HepG2 (cell line): ENCODE measurements at regions not wholly inside any gene's neighbourhood (a gene's known extent, or its start where the extent isn't known, plus 50 kb on each side); places are given as distances from the start of the nearest gene placed in this dataset.

Experiments
- CEBPG ChIP-seq: IDR thresholded peaks from 2 replicates; pipeline ENCODE4 v1.6.1; 2016
- CHCHD3 ChIP-seq: sonication (generic); formaldehyde crosslinking; IDR thresholded peaks from 2 replicates; pipeline ENCODE4 v1.8.0; 2022; ENCODE audit warnings: mild to moderate bottlenecking, missing genetic modification reagents, moderate library complexity
- CREB3 ChIP-seq: sonication (generic); formaldehyde crosslinking; IDR thresholded peaks from 2 replicates; pipeline ENCODE4 v1.5.0; 2020; ENCODE audit warnings: missing genetic modification reagents
- CREM ChIP-seq, 2 experiments: sonication (generic) in 1 of 2; formaldehyde crosslinking in 1 of 2; IDR thresholded peaks; 2 replicates each; pipeline versions ENCODE4 v1.4.0 to v1.6.1; 2016 to 2020; ENCODE audit warnings: antibody characterized with exemption in 1 of 2, mild to moderate bottlenecking in 1 of 2, missing genetic modification reagents in 1 of 2
- GLMP ChIP-seq: sonication (generic); formaldehyde crosslinking; IDR thresholded peaks from 2 replicates; pipeline ENCODE4 v1.9.0; 2021; ENCODE audit warnings: missing genetic modification reagents, mild to moderate bottlenecking, borderline replicate concordance
- GRHL1 ChIP-seq: sonication (generic); formaldehyde crosslinking; conservative IDR thresholded peaks from 2 replicates; pipeline ENCODE4 v1.8.0; 2022; ENCODE audit warnings: missing genetic modification reagents
- IKZF4 ChIP-seq: sonication (generic); formaldehyde crosslinking; IDR thresholded peaks from 2 replicates; pipeline ENCODE4 v1.5.1; 2020; ENCODE audit warnings: borderline replicate concordance, mild to moderate bottlenecking, low read depth, missing genetic modification reagents; ENCODE audit errors: not compliant biosample characterization
- MBD4 ChIP-seq: IDR thresholded peaks from 2 replicates; pipeline ENCODE4 v1.6.1; 2012; ENCODE audit warnings: low read length, inconsistent platforms, borderline replicate concordance
- PAWR ChIP-seq: sonication (generic); formaldehyde crosslinking; IDR thresholded peaks from 2 replicates; pipeline ENCODE4 v1.4.0; 2020; ENCODE audit warnings: missing genetic modification reagents, mild to moderate bottlenecking, borderline replicate concordance
- PTBP1 ChIP-seq: fragments of 200-400 bp; formaldehyde crosslinking; IDR thresholded peaks from 2 replicates; pipeline ENCODE4 v1.6.1; 2018; ENCODE audit warnings: low read length, low read depth; ENCODE audit not compliant: poor library complexity, severe bottlenecking
- SMARCE1 ChIP-seq: fragments of 450-650 bp; IDR thresholded peaks from 2 replicates; pipeline ENCODE4 v1.6.1; 2017; ENCODE audit warnings: borderline replicate concordance
- SOX6 ChIP-seq, 2 experiments: fragments of 450-650 bp in 1 of 2; sonication (generic) in 1 of 2; formaldehyde crosslinking in 1 of 2; IDR thresholded peaks; 2 replicates each; pipeline versions ENCODE4 v1.4.0 to v1.6.1; 2017 to 2020; ENCODE audit warnings: antibody characterized with exemption in 1 of 2, mild to moderate bottlenecking in 1 of 2, missing genetic modification reagents in 1 of 2
- TCF7 ChIP-seq: sonication (generic); IDR thresholded peaks from 2 replicates; pipeline ENCODE4 v1.6.1; 2016; ENCODE audit warnings: antibody characterized with exemption, low read depth
- THAP8 ChIP-seq: sonication (generic); formaldehyde crosslinking; IDR thresholded peaks from 2 replicates; pipeline ENCODE4 v1.5.1; 2020; ENCODE audit warnings: missing genetic modification reagents, mild to moderate bottlenecking, borderline replicate concordance
- ZBTB2 ChIP-seq: sonication (generic); formaldehyde crosslinking; IDR thresholded peaks from 2 replicates; pipeline ENCODE4 v1.8.0; 2022; ENCODE audit warnings: low read depth, missing genetic modification reagents
- ZBTB46 ChIP-seq: sonication (generic); formaldehyde crosslinking; IDR thresholded peaks from 2 replicates; pipeline ENCODE4 v1.4.0; 2020; ENCODE audit warnings: mild to moderate bottlenecking, missing genetic modification reagents, borderline replicate concordance
- ZKSCAN1 ChIP-seq: fragments of 150-350 bp; IDR thresholded peaks from 2 replicates; pipeline ENCODE4 v1.6.1; 2014; ENCODE audit warnings: low read length
- ZNF776 ChIP-seq: sonication (generic); formaldehyde crosslinking; IDR thresholded peaks from 2 replicates; pipeline ENCODE4 v1.4.0; 2020; ENCODE audit warnings: mild to moderate bottlenecking, missing genetic modification reagents
- ZNF781 ChIP-seq: sonication (generic); formaldehyde crosslinking; IDR thresholded peaks from 2 replicates; pipeline ENCODE4 v1.5.1; 2020; ENCODE audit warnings: borderline replicate concordance, mild to moderate bottlenecking, missing genetic modification reagents; ENCODE audit errors: not compliant biosample characterization
- ZNF883 ChIP-seq: sonication (generic); formaldehyde crosslinking; IDR thresholded peaks from 2 replicates; pipeline ENCODE4 v1.5.1; 2020; ENCODE audit warnings: mild to moderate bottlenecking, missing genetic modification reagents; ENCODE audit errors: not compliant biosample characterization
- ZSCAN21 ChIP-seq: sonication (generic); formaldehyde crosslinking; IDR thresholded peaks from 2 replicates; pipeline ENCODE4 v1.8.0; 2022; ENCODE audit warnings: mild to moderate bottlenecking, missing genetic modification reagents, moderate library complexity, borderline replicate concordance
- ZSCAN29 ChIP-seq: sonication (generic); formaldehyde crosslinking; conservative IDR thresholded peaks from 2 replicates; pipeline ENCODE4 v1.4.0; 2020; ENCODE audit warnings: mild to moderate bottlenecking, missing genetic modification reagents

- TF ChIP-seq GRHL1 (CRISPR knock-in tag) (no peak), TCF7 (peak; percentile 62; the same call in 1 of the 2 replicates), MBD4 (no peak), ZKSCAN1 (no peak), CREM (IDR thresholded peaks at IDR 0.05) (no peak; the same call in 1 of the 2 replicates), CREM (CRISPR knock-in tag; IDR thresholded peaks at IDR 0.05) (no peak), ZNF883 (CRISPR knock-in tag) (no peak), GLMP (CRISPR knock-in tag) (no peak), ZSCAN21 (no peak), CEBPG (CRISPR knock-in tag) (no peak), CREB3 (no peak), PTBP1 (no peak), SOX6 (IDR thresholded peaks at IDR 0.05) (no peak), SOX6 (CRISPR knock-in tag; IDR thresholded peaks at IDR 0.05) (peak; percentile 58), THAP8 (CRISPR knock-in tag) (no peak), ZNF781 (CRISPR knock-in tag) (no peak), IKZF4 (CRISPR knock-in tag) (no peak), ZBTB2 (CRISPR knock-in tag) (no peak), SMARCE1 (no peak), ZBTB46 (no peak), PAWR (CRISPR knock-in tag) (no peak), ZSCAN29 (CRISPR knock-in tag) (no peak), ZNF776 (CRISPR knock-in tag) (no peak), CHCHD3 (no peak)
Observed at GRCh38 chr9:82599336-82599949, 463.5 kb downstream of the RASEF start (continued).
